SH-SY5Y (cell line): ENCODE measurements at regions not wholly inside any gene's neighbourhood (a gene's known extent, or its start where the extent isn't known, plus 50 kb on each side); places are given as distances from the start of the nearest gene placed in this dataset.

Source experiments
- GATA2 ChIP-seq: IDR thresholded peaks from 2 replicates; pipeline ENCODE4 v1.6.1; 2011; ENCODE audit warnings: mild to moderate bottlenecking, low read depth, low read length
- GATA3 ChIP-seq: IDR thresholded peaks from 2 replicates; pipeline ENCODE4 v1.6.1; 2011; ENCODE audit warnings: low read depth, mild to moderate bottlenecking, low read length, moderate library complexity

DNA sequence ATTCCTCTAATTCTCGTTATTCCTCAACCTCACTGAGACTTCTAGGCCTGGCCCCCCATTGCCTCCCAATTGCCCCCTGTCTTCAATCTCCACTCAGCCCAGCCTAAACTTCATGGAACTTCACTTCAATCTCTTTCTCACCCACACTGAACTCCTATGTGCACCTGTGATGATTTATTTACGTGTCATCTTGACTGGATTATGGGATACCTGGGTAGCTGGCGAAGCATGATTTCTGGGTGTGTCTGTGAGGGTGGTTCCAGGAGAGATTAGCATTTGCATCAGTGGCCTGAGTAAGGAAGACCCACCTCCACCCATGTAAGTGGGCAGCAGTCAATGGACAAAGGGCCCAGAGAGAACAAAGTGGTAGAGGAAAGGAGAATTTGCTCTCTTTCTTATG, 587.0 kb downstream of the NPHP4 start:
- no peak for TF ChIP-seq GATA2
- no peak for TF ChIP-seq GATA3
